GM20000 (cell line): ENCODE measurements at regions not wholly inside any gene's neighbourhood (a gene's known extent, or its start where the extent isn't known, plus 50 kb on each side); places are given as distances from the start of the nearest gene placed in this dataset.

Experiments
- DNase-seq: peaks from one replicate; pipeline ENCODE4 v3.0.0; 2012; ENCODE audit warnings: low spot score
- TF ChIP-seq, protein P1 (sequence below): IDR thresholded peaks from 2 replicates; pipeline ENCODE4 v1.5.1; 2012; ENCODE audit warnings: mild to moderate bottlenecking, control low read depth; ENCODE audit errors: extremely low read depth, missing control alignments

DNA sequence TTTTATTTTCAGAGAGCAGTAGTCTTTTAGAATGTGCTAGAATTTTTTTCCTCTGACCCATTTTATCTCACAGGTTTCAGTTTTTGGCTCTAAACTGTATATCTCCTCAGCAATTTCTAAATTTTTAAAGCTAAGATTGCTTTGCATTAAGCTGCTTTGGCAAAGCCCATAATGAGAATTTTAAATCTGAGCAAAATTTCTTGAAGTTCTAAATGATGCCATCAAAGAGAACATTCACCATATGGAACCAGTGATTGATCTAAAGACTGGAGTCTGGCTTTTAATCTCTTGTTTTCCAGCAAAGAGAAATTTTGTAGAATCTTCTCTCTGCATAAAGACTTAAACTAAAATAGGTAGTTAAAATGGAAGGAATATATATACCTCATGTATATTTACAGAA is 313.6 kb downstream of the TBC1D32 start:
- TF ChIP-seq, protein P1, sequence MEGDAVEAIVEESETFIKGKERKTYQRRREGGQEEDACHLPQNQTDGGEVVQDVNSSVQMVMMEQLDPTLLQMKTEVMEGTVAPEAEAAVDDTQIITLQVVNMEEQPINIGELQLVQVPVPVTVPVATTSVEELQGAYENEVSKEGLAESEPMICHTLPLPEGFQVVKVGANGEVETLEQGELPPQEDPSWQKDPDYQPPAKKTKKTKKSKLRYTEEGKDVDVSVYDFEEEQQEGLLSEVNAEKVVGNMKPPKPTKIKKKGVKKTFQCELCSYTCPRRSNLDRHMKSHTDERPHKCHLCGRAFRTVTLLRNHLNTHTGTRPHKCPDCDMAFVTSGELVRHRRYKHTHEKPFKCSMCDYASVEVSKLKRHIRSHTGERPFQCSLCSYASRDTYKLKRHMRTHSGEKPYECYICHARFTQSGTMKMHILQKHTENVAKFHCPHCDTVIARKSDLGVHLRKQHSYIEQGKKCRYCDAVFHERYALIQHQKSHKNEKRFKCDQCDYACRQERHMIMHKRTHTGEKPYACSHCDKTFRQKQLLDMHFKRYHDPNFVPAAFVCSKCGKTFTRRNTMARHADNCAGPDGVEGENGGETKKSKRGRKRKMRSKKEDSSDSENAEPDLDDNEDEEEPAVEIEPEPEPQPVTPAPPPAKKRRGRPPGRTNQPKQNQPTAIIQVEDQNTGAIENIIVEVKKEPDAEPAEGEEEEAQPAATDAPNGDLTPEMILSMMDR, result no peak
- DNase-seq, result no peak

DNA sequence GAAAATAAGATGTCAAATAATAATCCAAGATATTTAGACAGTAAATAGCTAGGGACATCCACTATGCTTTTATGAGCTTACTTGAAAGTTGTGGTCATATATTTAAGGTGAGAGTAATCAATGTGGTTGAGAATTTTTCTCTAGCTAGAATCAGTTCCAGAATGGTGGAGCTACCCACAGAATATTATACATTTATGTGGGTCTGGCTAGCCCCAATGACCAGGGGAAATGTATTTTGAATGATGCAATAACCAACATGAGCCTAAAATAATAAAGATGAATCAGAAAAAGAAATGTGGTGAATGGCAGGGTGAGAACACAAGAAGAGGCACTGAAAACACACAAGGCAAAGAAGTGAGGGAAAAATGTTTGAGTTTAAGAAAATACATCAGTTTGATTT is 325.7 kb downstream of the TBC1D32 start:
- TF ChIP-seq, protein P1, result no peak
- DNase-seq, result no peak

DNA sequence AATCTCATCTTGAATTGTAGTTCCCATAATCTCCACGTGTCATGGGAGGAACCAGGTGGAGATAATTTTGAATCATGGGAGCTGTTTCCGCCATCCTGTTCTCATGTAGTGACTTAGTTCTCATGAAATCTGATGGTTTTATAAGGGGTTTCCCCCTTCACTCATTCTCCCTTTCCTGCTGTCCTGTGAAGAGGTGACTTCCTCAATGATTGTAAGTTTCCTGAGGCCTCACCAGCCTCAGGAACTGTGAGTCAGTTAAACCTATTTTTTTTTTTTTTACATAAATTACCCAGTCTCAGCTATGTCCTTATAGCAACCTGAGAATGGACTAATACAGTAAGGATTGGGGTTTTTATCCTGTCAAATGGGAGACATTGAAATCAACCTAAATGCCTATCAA is 328.3 kb downstream of the TBC1D32 start:
- TF ChIP-seq, protein P1, result no peak
- DNase-seq, result no peak

DNA sequence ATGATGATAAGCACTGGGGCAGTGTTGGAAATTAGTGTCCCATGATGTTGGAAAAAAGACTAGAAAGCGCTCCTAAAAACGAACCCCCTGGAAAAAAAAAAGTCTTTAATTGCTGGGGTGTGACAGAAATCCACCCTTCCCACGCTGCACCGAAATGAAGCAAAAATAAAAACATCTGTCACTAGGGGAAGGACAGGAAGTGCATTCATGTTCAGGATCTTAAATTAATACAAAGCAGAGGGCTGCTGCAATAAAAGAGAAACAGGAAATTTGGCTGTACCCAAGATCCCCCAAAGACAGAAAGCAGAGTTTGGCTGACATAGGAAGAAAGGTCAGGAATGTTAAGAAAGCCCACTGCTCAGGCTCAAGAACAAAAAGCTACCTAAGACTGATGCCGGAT is 333.9 kb downstream of the TBC1D32 start:
- DNase-seq, result no peak
- TF ChIP-seq, protein P1, result no peak

DNA sequence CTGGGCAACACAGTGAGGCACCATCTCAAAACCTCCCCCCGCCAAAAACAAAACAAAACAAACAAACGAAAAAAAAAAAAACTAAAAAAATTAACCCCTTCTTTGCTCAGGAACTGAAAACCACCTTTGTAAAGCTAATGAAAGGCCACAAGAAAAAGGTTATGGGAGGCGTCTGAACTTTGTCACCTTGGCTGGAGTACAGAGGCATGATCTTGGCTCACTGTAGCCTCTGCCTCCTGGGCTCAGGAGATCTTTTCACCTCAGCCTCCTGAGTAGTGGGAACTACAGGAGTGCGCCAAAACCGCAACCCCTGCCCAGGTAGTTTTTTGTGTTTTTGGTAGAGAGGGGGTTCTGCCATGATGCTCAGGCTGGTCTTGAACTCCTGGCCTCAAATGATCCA is 337.9 kb downstream of the TBC1D32 start:
- TF ChIP-seq, protein P1, result no peak
- no peak for DNase-seq

DNA sequence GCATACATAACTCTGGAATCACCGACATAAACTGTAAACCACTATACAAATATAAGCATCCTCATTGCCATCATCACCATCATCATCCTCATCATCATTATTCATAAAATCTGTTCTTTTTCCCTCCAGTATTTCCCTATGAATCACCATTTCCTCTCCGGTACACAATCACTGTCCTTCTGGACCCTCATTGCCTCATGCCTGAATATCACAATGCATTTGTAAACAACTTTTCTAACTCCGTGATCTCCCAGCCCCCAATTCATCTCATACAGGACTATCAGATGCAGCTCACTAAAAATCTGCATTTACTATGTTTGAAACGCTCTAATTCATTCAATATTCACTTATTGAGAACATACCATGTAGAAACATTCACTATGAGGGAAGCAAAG is 339.7 kb downstream of the TBC1D32 start:
- TF ChIP-seq, protein P1, result no peak
- DNase-seq, result no peak

DNA sequence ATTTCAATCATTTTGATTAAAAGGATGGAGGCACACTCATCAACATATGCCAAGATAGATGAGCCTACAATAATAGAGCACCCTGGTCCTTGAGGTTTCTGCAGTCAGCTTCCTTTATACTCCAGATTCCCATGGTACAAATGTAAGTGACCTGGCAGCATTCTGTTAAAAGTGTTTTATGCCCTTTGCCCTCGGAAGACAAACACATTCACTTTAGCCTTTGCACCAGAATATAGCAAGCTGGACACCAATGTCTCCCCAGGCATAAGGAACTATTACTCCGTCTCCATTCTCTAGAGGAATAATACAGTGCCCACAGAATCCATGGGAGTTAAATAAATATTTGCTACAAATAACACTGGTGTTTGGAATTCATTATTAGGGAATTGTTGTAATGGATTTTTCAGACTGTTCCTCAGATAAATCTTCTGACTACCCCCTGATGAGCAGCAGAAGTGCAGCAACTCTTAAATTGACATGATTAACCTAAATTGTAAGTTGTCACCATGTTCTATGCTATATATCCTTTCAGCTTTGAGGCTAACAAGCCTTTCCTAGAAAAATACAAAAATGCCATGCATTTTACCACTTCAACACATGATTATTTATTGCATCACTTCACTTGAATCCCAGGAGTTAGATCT is 340.2 kb downstream of the TBC1D32 start:
- TF ChIP-seq, protein P1, result no peak
- DNase-seq, result no peak
